Thyroid gland (tissue), 4 donors: ENCODE measurements at regions not wholly inside any gene's neighbourhood (a gene's known extent, or its start where the extent isn't known, plus 50 kb on each side); places are given as distances from the start of the nearest gene placed in this dataset.

Experiments
- CTCF ChIP-seq, 6 experiments: fragments of 200-600 bp in 3 of 6; fragments of 450-650 bp in 3 of 6; sonication (generic) in 3 of 6; IDR thresholded peaks; one replicate each; pipeline ENCODE4 v1.5.1; 2016 to 2019; ENCODE audit warnings: antibody characterized with exemption in 6 of 6, mild to moderate bottlenecking in 2 of 6, inconsistent platforms in 1 of 6, moderate library complexity in 1 of 6
- POLR2A ChIP-seq, 2 donors: fragments of 450-650 bp; IDR thresholded peaks; one replicate each; pipeline ENCODE4 v1.6.1; 2017; ENCODE audit warnings: antibody characterized with exemption in 2 of 2, mild to moderate bottlenecking in 2 of 2, moderate library complexity in 1 of 2

- TF ChIP-seq CTCF (IDR thresholded peaks at IDR 0.05), result no peak
- TF ChIP-seq POLR2A (IDR thresholded peaks at IDR 0.05), result no peak
Measured at GRCh38 chr15:85890620-85890980, 95.9 kb upstream of the KLHL25 start.
